ENCODE measurements at regions not wholly inside any gene's neighbourhood (a gene's known extent, or its start where the extent isn't known, plus 50 kb on each side); places are given as distances from the start of the nearest gene placed in this dataset.

GRCh38 chrX:44470816-44471215, 71.8 kb downstream of the FUNDC1 start:
- DNase-seq: no peak

GRCh38 chrX:44462850-44463249, 79.8 kb downstream of the FUNDC1 start:
- no peak for DNase-seq

DNA sequence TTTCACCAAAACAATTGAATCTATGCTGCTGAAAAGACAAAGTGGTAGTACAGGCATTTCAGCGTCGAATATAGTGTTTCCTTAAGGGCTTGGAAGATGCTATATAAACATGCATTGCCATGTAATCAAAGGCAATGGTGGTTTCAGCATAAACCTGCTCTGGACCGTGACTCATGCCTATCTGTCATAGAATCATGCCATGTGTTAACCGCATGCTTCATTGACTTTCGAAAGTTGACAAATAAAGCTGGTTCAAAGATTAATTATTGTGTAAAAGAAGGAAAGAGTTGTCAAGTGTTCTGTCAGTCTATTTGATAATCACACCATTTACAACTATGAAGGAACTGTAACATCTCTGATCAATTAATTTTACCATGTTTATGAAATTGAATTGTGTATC, 83.2 kb downstream of the FUNDC1 start:
- DNase-seq: peak; percentile 11

DNA sequence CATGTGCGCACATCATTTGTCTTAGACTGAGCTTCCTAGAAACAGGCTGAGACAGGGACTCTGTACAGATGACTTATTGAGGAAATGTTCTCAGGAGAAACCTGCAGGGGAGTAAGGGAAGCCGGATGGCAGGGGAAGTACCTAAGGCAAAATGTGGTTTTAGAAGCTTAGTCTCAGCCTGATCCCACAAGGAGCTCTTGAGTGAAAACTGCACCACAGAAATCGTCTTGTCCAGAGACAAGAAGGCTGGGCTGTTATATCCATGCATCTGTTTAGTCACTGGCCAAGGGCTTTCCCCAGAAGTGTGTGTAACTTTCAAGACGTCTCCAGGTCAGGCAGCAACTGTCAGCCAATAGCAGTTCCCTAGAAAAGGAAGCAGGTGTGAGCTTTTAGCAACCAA, 86.0 kb downstream of the FUNDC1 start:
- DNase-seq: no peak

DNA sequence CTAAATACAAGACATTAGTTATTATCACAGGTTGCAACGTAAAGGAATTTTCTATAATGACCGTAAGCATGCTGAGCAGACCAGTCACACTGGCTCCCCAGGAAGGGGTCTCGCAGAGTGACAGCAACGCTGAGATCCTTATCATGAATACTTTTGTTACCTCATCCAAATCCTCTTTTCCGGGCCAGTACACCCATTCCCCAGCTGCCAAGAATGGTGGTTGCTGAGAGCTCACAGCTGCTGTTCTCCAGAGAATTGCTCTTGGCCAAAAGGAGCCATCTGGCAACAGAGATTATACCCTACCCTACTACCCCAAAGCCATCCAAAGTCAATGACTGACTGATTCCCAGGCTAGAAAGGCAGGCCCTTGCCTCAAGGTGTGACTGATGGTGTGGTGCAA, 91.6 kb downstream of the FUNDC1 start:
- no peak for DNase-seq

DNA sequence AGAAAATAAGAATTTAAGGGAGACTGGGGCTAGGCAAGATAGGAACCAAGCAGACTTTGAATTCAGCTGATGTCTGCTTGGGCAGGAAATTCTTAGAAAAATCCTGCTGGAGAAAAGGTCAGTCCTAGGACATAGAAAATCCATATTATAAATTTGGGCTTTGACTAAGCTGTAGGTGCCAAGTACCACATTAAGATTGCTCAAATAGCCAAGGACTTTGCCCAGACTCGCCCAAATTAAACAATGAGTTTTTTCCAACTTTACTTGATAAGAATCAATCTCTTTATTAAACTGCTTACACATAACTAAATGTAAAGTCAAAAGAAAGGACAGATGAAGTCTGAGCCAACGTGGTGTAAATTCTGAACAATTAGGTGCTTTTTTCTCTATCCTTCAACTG, 95.4 kb downstream of the FUNDC1 start:
- no peak for DNase-seq

GRCh38 chrX:44440006-44440405, 96.5 kb upstream of the EFHC2 start:
- DNase-seq: no peak

DNA sequence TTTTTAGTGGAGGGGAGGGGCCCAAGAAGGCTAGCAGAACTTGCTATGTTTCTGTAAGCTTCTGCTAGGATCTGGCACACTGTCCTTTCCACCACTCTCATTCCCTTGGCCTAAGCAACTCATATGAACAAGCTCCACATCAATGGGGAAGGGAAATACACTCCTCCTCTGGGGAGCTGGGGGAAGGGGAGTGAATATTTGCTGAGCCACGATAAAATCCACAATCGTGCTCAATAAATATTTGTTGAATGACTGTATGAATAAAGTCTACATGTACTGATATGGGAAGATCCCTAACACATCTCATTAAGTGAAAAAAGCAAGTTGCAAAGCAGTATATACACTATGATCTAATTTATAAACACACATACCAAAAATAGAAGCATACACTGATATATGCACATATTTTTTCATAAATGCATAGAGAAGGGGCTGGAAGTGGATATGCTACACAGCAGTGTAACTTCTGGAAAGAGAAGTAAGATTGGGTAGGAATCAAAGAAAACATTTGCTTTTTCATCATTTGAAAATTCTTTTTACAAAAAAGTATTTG, 95.8 kb upstream of the EFHC2 start:
- DNase-seq: no peak

DNA sequence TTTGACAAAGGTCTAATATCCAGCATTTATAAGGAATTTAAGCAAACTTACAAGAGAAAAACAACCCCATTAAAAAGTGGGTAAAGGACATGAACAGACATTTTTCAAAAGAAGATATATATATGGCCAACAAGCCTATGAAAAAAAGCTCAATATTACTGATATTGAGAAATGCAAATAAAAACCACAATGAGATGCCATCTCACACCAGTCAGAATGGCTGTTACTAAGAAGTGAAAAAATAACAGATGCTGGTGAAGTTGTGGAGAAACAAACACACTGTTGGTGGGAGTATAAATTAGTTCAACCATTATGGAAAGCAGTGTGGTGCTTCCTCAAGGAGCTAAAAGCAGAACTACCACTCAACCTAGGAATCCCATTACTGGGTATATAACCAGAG, 91.6 kb upstream of the EFHC2 start:
- DNase-seq: no peak

DNA sequence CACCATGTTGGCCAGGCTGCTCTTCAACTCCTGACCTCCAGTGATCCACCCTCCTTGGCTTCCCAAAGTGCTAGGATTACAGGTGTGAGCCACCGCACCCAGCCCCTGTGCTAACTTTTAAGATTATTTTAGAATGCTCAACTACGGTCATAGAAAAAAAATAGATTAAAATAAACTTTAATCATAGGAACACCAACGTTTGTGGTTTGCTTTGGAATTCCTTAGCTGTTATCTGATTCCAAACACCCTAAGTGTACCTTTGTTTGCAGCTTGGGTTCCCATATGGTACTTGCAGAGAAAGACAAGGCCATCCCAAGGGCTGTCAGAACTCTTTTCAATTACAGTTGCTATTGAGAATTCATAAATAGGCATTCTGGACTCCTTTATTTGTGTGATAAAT, 90.1 kb upstream of the EFHC2 start:
- DNase-seq: no peak

GRCh38 chrX:44432641-44433040, 89.2 kb upstream of the EFHC2 start:
- no peak for DNase-seq

DNA sequence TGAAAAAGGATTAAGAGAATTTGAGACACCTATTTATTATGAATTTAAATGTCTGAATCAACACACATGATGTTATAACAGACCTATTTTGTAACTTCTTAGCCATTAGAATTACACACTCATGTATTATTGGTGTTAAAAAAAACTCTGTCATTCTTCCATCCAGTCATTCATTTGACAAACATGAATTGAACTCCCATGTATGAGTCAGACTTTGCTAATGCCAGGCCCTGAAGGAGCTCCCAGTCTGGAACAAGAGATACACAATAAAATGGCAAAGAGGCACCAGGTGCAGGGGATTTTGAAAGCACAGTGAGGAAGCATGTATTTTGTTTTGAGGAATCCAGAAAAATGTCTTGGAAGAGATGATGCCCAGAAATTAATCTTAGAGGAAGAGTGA, 87.7 kb upstream of the EFHC2 start:
- no peak for DNase-seq

GRCh38 chrX:44428989-44429627, 85.6 kb upstream of the EFHC2 start:
- no peak for DNase-seq

- no peak for DNase-seq
Observed at GRCh38 chrX:44422631-44423030, 79.2 kb upstream of the EFHC2 start.

DNA sequence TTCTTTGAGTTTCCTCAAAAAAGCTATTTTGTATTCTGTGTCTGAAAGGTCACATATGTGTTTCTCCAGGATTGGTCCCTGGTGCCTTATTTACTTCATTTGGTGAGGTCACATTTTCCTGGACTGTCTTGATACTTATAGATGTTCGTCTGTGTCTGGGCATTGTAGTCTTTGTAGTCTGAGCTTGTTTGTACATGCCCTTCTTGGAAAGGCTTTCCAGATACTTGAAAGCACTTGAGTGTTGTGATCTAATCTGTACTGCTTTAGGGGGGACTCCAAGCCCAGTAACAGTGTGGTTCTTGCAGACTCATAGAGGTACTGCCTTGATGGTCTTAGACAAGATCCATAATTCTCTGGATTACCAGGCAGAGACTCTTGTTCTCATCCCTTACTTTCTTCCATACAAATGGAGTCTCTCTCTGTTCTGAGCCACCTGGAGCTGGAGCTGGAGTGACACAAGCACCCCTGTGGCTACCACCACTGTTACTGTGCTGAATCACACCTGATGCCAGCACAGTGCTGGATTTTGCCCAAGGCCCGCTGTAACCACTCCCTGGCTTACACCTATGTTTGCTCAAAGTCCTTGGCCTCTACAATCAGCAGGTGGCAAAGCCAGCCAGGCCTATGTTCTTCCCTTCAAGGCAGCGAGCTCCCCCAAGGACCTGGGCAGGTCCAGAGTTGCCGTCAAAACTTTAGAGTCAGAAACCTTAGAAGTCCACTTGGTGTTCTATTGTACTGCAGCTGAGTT, 72.3 kb upstream of the EFHC2 start:
- no peak for DNase-seq

- DNase-seq: no peak
Observed at GRCh38 chrX:44401151-44401550, 57.7 kb upstream of the EFHC2 start.

DNA sequence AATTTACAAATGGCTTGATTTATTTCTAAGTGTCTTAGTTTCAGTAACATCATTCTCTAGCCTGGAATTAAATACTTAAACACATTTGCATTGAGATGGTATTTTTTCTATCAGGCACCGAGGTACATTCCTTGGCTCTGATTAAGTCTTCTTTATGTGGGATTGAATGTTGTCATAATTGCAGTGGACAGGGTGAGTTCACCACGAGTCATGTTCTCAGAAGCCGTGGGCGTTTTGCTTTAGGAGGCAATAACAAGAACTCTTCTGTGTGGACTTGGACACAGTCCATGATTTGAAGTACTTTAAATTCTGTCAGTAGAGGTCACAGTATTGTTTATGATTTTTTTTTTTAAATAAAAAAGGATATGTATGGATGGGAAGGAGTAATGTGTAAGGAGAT, 57.1 kb upstream of the EFHC2 start:
- DNase-seq: no peak

DNA sequence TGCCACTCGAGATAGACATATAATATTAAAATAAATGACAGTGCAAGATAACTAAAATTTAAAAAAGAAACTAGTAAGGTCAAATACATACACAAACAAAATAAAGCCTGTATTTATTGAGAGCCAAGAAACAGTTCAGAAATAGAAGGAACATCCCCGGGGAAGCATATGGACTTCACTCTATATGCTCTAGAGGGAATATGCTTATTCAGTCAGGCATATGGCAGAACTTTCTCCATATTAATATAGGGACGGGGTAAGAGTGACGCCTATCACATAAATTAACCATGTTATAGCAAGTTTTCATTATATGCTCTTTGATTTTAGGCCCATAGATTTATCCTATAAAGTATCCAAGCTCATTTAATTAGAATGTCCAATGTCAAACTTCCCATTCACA, 56.7 kb upstream of the EFHC2 start:
- no peak for DNase-seq
